Ecto neural progenitor cell (in vitro differentiated cells): ENCODE measurements at regions not wholly inside any gene's neighbourhood (a gene's known extent, or its start where the extent isn't known, plus 50 kb on each side); places are given as distances from the start of the nearest gene placed in this dataset.
A peak's percentile ranks its signal among the peaks of the same experiment; 100 is the strongest.
"Not testable (repeated sequence)": the region's sequence is repeated elsewhere in the genome, so short reads cannot be mapped to it uniquely, and the experiment has no call there.

Source experiments
- DNase-seq: peaks from one replicate; pipeline ENCODE4 v3.0.0-alpha.2; 2018; ENCODE audit warnings: low spot score

- no peak for DNase-seq
Observed at GRCh38 chrX:125198546-125198945, 121.1 kb upstream of the TEX13C start.

- DNase-seq, result no peak
Observed at GRCh38 chrX:125202591-125203248, 117.0 kb upstream of the TEX13C start.

GRCh38 chrX:125203365-125203736, 116.3 kb upstream of the TEX13C start:
- peak; percentile 52 for DNase-seq

- peak; percentile 65 for DNase-seq
Observed at GRCh38 chrX:125203737-125204578, 115.7 kb upstream of the TEX13C start.

- DNase-seq, result no peak
Observed at GRCh38 chrX:125204681-125205132, 115.0 kb upstream of the TEX13C start.

- DNase-seq, result peak; percentile 72
Observed at GRCh38 chrX:125205133-125205917, 114.3 kb upstream of the TEX13C start.

GRCh38 chrX:125205918-125206665, 113.6 kb upstream of the TEX13C start:
- peak; percentile 58 for DNase-seq

GRCh38 chrX:125210146-125210545, 109.5 kb upstream of the TEX13C start:
- no peak for DNase-seq

GRCh38 chrX:125219852-125220251, 99.8 kb upstream of the TEX13C start:
- DNase-seq, result no peak

- no peak for DNase-seq
Observed at GRCh38 chrX:125236955-125237354, 82.7 kb upstream of the TEX13C start.

GRCh38 chrX:125248931-125249330, 70.7 kb upstream of the TEX13C start:
- DNase-seq, result no peak

- DNase-seq, result not testable (repeated sequence)
Observed at GRCh38 chrX:125255759-125256158, 63.9 kb upstream of the TEX13C start.

GRCh38 chrX:125262836-125263235, 56.8 kb upstream of the TEX13C start:
- DNase-seq, result no peak

GRCh38 chrX:125266153-125266660, 53.5 kb upstream of the TEX13C start:
- no peak for DNase-seq
